SHP77 (cell line): ENCODE measurements at regions not wholly inside any gene's neighbourhood (a gene's known extent, or its start where the extent isn't known, plus 50 kb on each side); places are given as distances from the start of the nearest gene placed in this dataset.

ENCODE experiments used
- DNase-seq, 2 experiments: peaks; one replicate each; lab custom pipeline; 2025; lab: John Stamatoyannopoulos, UW

DNA sequence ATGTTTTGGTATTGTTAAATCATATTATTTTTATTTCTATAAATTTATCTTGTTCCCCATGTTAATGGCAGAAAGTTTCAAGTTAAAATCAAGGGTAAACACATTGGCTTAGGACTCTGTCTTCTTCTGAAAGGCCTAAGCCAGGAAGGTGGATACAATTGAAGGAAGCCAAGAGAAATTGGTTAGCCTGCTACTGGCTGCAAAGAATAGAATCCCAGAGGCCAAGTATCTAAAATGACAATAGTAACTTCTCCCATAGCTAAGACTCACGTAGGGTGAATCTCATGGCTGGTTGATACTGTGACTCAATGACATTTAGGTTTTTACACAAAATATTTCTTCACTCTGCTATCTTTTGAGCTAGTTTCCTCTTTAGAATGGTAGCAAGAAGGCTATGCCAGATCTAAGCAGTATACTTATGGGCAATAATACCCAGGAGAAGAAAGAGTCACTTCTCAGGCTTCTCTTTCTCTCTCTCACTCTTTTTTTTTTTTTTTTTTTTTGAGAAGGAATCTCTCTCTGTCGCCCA is 621.5 kb upstream of the TBL1XR1 start:
- DNase-seq: no peak

DNA sequence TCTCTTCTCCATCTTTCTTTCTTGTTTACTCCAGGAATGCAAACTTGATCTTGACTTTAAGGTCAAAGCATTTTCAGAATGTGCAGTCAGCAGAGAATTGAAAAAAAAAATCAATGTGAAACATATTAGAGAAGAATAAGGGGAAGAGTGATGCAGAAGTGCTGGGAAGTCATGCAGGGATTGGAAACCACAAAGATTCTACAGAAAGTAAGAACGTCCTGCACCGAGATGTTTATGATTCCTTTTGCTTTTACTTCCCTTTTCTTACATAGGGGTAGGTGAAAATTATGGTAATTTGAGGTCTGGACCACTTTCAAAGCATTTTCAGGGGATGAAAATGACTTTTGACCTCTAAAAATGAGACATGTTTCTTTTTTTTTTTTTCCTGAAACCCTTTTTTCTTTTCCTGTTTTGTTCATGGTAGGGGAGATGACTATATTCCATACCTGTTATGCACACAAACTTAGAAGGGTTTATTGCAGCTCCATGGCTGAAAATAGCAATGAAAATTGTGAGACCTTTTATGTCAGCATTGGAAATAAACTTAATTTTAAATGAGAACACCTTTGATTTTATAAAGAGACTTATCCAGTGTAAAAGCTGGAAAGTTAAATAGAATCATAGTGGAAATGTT is 623.5 kb upstream of the TBL1XR1 start:
- no peak for DNase-seq

GRCh38 chr3:177822681-177823096 is 625.4 kb upstream of the TBL1XR1 start:
- DNase-seq: no peak

DNA sequence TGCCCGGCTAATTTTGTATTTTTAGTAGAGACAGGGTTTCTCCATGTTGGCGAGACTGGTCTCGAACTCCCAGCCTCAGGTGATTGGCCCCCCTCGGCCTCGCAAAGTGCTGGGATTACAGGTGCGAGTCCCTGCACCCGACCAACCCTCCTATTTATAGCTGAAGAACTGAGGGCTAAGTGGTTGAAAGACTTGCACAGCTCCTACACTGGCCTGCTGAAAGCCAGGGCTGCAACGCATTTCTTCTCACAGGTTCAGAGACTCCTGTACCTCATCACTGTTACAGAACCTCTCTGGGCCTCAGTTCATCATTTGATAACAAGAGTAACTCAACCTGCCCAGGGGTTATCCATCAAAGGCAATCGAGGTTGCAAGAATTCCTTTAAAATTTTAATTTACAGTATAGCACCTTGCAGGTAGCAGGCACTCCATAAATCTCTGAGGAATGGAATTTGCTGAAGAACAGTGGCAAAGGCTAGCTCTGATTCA is 626.5 kb upstream of the TBL1XR1 start:
- DNase-seq: no peak

DNA sequence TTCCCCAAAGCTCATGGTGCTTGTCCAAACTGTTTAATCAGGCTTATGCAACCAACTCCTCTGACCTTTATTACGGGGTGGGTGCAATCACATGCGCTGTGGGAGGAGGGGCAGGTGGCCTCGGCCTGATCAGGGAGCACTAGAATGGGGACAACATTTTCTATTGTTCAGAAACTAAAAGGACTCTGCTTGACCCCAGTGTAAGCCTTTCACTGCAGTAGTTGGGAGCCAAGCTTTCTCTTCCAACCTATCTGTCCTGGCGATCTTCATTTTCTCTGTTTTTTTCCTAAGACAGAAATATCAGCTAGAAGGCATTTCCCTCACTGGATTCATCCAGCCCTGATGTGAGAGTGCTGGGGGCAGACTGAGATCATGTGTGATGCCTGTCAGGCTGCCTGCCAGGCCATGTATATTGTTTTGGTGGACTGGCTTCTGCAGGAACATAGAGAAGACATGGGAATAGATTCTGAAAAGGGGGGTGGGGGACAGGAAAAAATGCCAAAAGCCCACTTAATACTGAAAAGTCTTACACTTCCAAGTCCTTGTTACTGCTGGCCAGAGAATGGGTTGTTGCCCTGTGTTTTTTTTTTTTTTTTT is 627.0 kb upstream of the TBL1XR1 start:
- peak; percentile 43 to 60 for DNase-seq

DNA sequence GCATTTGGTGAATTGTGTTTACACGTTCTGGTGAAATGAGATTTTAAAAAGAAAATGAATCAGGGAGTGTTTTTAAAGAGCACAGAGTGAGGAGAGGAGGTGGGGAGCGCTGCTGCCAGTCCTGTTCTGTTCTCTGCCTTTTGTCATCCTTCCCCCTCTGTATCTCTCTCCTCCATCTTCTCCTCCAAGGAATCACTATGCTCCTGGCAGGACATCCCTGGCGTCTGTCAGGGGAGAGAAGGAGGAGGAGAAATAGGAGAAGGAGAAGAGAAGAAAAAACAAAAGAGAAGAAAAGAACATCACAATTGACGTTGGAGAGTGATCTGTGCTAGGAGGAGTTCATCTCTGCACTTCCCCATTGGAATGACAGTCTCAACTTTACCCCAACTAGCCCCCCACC is 627.6 kb upstream of the TBL1XR1 start:
- DNase-seq: no peak

DNA sequence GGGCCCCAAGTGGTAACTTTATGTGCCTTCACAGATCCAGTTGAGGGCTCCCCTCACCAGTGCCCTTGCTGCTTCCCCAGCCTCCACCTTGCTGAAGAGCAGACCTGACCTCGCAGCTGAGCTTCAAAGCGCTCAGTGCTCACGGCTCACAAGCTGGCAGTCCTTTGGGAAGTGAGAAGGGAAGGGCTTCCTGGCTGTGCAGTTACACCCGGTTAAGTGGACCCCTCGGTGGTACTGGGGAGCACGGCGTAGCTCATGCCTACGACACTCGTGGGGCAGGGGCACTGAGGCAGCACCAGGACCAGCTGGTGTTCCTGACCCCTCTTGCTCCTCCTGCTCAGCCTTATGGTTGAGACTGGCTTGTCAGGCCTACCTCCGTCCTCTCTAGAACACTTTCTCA is 629.0 kb upstream of the TBL1XR1 start:
- DNase-seq: no peak

- DNase-seq: peak in 1 of 2 experiments; percentile 31
These were observed 630.4 kb upstream of the TBL1XR1 start for GRCh38 chr3:177827511-177828207.

GRCh38 chr3:177828208-177828565 is 630.9 kb upstream of the TBL1XR1 start:
- DNase-seq: no peak

- DNase-seq: no peak
These were observed 633.1 kb upstream of the TBL1XR1 start for GRCh38 chr3:177830411-177830849.

DNA sequence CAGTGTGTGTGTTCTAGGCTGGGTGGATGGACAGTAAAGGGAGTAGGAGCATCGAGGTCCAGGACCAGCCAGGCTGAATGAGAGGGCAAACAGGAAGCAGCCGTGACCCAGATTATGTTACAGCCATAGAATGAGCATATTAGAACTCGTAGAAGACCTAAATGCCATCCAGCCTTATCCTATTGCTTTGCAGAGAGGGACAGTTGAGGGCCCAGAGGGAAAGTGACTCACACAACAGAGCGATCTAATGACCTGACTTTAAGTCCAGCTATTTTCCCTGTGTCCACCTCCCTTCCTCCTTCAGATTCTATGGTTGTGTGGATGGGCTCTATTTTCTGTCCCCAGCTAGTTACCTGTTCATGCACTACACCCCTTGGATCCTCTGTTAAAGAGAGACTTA is 634.1 kb upstream of the TBL1XR1 start:
- peak; percentile 24 to 44 for DNase-seq

DNA sequence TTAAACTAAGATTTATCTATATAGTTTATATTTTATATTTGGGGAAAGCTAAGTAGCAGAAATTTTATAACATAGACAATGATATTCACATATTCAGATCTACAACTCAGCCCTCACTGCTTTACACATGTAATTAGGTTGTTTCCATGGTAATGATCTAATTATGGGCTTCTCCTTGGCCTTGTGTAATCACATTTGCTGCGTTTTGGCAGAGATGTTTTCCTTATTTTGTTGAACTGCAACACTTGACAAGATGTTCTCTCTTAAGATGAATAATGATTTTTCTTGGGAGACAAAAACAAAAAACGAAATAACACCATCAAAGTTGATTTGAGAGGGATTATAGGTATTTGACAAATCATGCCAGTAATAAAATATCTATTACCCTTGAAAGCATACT is 635.6 kb upstream of the TBL1XR1 start:
- no peak for DNase-seq

GRCh38 chr3:177833332-177833731 is 636.0 kb upstream of the TBL1XR1 start:
- DNase-seq: peak; percentile 43 to 74

- DNase-seq: peak in 1 of 2 experiments; percentile 4
These were observed 637.7 kb upstream of the TBL1XR1 start for GRCh38 chr3:177835008-177835407.

- no peak for DNase-seq
These were observed 638.6 kb upstream of the TBL1XR1 start for GRCh38 chr3:177835917-177836316.

- peak; percentile 10 to 25 for DNase-seq
These were observed 639.4 kb upstream of the TBL1XR1 start for GRCh38 chr3:177836671-177837070.

DNA sequence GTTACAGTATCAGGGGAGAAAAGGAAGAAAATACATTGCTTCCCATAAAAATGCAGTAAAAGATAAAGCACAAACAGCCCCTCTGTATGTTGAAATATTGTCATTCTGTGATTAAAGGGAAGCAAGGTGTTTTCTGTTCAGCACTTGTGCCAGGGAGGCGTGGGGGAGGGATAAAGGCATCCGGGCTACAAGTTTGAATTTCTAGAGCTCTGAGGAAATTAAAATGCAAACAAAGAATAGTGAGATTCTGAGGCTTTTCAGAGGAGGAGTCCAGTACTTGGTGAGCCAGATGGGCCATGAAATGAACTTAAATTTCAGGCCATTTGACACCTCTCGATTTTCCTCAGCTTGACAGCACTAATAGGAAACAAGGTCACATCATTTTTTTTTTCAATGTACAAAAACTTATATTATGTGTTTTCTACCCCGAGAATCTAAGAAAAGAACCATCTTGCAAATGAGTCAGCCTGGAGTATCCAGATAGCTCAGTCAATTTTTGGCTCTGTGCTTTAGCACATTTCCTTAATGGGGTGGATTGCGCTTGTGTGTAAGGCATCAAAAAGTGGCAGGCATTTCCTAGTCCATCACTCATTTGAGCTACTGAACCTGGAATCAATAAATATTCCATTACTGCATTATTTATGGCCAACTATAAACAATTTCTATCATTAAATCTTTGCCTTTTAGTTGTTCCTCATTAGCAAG is 640.8 kb upstream of the TBL1XR1 start:
- no peak for DNase-seq

DNA sequence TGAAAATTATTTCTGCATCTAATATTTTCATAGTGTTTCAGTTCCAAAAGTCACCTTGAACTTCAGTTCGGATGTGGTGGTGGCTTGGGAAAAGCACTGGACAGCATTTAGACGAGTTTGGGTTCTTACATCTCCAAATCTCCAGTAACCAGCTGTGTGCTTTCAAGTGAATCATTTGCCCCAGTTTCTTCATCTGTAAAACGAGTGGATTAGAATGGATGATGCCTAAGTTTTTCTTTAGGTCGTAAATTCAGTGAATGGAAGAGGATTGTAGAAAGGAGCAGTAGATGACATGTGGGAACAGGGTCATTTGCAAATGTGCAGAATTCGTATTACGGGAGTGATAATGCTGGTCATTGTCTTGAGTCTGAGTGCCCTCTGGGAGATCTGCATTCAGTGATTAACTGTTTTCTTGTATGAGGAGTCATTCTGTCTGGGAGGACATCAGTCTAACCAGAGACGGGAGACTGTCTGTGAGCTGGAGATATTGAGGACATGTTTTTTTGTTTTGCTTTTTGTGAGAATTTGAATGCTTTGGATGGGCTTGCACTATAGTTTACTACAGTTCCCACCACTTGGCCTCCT is 641.6 kb upstream of the TBL1XR1 start:
- no peak for DNase-seq

DNA sequence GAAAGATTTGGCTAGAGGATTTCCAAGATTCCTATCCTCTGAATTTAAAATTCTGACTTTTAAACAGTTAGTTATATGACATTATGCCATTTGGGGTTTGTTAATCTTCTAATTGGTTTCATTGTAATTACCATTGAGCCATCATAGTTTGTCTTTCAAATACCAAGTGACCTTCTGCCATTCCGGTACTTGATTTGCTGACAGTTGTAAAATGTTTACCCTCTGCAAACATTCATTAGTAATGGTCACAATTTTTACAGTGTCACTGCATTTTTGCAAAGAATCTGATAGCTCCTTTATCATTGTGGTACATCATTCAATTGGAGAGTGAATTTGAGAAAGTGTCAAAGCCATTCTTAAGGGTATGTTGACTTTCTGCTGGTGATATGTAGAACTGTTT is 645.0 kb upstream of the TBL1XR1 start:
- no peak for DNase-seq

- no peak for DNase-seq
These were observed 645.8 kb upstream of the TBL1XR1 start for GRCh38 chr3:177842743-177843734.
